SK-N-DZ (cell line): ENCODE measurements at regions not wholly inside any gene's neighbourhood (a gene's known extent, or its start where the extent isn't known, plus 50 kb on each side); places are given as distances from the start of the nearest gene placed in this dataset.

Experiments
- DNase-seq: peaks from one replicate; pipeline ENCODE4 v3.0.0-alpha.2; 2015; ENCODE audit warnings: low spot score

DNA sequence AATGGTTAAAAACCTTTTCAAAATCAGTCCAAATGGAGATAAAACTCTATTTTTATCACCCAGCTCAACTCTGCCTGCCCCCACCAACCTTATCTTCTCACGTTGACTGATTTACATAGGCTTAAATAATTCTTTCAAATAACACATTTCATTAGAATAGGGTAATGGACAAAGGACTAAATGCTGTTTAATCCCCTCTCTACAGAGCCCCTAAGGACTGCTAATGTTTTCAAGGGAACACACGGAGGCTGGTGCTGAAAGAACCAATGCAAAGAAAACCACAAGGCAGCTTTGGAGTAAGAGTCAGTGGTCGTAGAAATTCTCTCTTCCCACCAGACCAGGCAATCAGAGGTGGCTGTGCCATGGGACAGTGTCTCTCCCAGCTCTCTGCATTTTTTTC is 445.7 kb upstream of the MAF start:
- no peak for DNase-seq

GRCh38 chr16:80045861-80046260 is 445.3 kb upstream of the MAF start:
- no peak for DNase-seq

DNA sequence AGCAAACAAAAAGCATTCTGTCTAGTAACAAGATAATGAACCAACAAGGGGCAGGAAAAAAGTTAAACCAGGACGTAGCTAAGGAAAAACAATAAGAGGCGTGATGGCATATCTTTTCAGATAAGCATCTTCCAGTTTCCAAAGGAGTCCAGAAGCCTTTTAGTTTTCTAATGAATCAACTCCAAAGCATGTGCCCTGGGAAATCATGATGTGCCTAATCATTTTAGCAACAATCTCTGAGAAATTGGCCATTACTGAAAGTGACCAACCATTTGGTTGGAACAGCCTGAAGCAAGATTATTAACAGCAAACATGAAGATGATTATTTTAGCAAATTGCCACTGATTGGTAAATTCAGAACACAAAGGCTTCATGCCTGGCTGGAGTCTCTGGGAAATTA is 440.9 kb upstream of the MAF start:
- peak; percentile 48 for DNase-seq

GRCh38 chr16:80040814-80041213 is 440.3 kb upstream of the MAF start:
- no peak for DNase-seq

- DNase-seq, result no peak
These were observed 439.9 kb upstream of the MAF start for GRCh38 chr16:80040413-80040812.

DNA sequence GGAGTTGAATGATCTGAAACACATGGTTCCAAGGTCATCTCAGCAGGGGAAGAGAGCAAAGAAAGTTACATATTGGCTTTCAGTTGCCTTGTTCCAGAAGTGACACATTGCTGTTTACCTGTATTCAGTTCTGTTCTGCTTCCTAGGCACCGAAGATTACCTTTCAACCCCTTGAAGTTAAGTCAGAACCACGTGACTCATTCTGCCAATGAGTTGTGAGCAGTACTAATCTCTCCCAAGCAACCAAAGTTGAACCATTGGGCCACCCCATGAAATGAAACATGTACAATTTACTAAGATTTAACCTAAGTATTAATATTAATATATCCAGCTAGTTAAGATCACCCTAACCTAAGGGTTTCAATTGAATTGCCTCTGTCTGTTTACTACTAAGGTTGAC is 439.2 kb upstream of the MAF start:
- DNase-seq, result no peak

- DNase-seq, result no peak
These were observed 438.0 kb upstream of the MAF start for GRCh38 chr16:80038566-80038965.

- DNase-seq, result no peak
These were observed 434.6 kb upstream of the MAF start for GRCh38 chr16:80034948-80035663.

- no peak for DNase-seq
These were observed 433.9 kb upstream of the MAF start for GRCh38 chr16:80034469-80034826.

- no peak for DNase-seq
These were observed 433.4 kb upstream of the MAF start for GRCh38 chr16:80033783-80034468.

DNA sequence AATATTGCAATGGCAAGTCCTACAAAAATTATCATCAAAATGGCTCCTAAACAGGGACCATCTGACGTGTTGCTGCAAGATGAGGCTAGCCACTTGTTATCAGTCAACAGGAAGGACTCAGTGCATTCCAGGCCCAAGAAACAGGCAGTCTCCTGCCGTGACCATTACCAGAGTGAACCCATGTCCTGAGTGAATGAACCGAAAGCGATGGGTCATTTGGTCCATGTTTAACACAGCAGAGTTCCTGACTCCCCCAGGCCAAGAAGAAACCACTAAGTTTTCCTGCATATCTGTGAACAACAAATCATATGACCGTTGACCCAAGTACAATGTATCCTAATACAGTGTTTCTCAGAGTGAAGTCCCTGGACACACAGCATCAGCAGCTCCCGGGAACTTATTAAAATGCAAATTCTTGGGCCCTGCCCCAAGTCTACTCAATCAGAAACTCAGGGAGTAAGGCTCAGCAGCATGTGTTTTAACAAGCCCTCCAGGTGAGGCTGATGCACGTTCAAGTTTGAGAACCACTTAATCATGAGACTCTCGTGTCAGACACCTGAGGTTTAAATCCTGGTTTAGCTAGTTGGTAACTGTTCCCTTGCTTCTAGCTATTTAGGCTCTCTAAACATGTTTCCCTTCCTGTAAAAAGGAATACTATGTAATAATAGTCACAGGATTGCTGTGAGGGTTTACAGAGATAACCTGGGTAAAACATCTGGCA is 429.4 kb upstream of the MAF start:
- no peak for DNase-seq

DNA sequence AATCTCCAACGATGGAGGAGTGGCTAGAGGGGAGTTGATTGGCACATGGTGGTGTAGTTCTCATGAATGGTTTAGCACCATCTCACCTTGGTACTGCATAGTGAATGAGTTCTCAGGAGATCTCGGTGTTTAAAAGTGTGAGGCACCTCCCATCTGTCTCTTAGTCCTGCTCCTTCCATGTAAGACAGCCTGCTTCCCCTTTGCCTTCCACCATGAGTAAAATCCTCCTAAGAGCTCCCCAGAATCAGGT is 428.8 kb upstream of the MAF start:
- no peak for DNase-seq

DNA sequence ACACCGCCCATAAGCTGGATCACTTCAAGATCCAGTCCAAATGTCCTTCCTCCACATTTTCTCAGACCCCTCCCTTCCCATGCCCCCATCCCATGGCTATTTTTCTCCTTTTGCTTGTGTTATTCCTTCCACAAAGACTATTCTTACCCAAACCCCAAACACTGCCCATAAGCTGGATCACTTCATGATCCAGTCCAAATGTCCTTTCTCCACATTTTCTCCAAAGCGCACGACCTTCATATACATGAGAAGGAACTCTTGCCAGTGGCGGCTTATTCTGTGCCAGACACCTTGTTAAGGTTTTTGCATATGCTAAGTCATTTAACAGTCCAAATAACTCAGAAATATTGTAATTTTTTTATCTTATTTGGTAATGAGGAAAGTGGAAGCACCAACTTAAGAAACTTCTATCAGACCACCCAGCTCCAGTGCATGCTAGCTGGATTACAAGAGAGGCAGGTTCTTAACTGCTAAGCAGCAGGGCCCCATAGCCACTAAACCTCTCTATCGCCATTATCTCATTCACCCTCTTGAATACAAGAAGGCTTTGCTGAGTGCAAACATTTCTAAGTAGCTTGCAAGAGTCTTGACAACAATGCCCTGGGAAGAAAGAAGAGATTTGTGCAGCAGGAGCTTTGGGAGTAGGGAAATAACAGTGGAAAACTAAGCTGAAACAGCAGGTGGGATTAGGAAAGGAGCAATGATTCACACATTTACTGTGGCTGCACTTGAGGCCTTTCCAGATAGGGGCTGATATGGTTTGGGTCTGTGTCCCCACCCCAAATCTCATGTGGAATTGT is 428.2 kb upstream of the MAF start:
- DNase-seq, result no peak

- DNase-seq, result peak; percentile 21
These were observed 426.7 kb upstream of the MAF start for GRCh38 chr16:80027007-80027965.

- DNase-seq, result no peak
These were observed 424.7 kb upstream of the MAF start for GRCh38 chr16:80025236-80025635.

DNA sequence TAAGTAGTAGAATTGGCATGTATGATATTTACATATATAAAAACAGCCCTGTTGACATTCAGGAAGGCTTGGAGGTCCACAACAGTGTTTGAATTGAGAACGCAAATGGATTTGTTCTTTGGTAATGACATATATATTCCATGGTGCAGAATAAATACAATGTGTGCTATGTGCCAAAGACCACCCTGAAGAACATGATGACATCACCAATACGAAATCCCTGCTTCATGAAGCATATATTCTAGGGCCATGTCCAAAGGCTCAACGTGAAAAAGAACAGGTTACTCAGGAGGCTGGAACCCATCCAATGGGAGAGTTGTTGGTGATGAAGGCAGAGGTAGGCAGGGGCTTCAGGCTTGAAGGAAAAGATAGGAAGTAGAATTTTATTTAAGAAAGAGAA is 423.9 kb upstream of the MAF start:
- no peak for DNase-seq

DNA sequence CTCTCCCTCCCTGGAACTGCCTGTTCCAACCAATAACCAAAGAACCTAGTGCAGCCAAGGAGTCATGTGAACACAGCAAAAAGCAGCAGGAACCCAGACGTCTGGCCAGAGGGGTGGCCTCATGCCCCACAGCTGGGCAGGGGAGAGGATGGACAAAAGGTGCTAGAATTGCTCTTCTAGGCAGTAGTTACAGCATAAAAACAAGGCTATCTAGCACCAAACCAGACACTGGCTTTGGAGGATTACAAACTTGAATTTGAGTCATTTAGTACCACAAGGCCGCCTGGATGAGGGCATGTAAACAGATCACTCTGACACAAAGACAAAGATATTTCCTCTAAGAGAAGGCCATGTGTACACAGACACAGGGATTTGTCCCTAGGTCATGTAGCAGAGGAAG is 423.3 kb upstream of the MAF start:
- no peak for DNase-seq

DNA sequence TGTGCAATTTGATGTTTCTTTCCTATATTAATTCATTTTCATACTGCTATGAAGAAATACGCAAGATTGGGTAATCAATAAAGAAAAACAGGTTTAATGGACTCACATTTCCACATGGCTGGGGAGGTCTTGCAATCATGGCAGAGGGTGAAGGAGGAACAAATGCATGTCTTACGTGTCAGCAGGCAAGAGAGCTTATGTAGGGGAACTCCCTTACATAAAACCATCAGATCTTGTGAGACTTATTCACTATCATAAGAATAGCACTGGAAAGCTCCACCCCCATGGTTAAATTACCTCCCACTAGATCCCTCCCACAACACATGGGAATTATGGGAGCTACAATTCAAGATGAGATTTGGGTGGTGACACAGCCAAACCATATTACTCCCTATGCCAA is 418.9 kb upstream of the MAF start:
- no peak for DNase-seq

DNA sequence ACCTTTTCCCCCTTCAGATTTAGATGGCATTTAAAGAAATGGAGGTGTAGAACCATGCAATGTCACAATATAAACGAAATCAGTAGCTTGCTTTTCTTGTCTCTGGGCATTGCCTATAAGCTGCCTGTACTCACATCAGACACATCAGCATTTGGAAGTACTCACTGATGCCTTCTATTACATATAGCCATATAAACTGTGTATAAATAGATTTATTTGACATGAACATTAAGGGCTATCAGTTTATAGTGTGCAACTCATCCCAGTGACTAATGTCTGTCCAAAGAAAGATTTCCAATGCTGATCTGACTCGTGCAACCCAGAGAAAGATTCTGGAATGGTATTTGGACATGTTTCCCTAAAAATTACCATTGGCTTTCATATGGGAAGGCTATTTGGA is 417.9 kb upstream of the MAF start:
- no peak for DNase-seq

DNA sequence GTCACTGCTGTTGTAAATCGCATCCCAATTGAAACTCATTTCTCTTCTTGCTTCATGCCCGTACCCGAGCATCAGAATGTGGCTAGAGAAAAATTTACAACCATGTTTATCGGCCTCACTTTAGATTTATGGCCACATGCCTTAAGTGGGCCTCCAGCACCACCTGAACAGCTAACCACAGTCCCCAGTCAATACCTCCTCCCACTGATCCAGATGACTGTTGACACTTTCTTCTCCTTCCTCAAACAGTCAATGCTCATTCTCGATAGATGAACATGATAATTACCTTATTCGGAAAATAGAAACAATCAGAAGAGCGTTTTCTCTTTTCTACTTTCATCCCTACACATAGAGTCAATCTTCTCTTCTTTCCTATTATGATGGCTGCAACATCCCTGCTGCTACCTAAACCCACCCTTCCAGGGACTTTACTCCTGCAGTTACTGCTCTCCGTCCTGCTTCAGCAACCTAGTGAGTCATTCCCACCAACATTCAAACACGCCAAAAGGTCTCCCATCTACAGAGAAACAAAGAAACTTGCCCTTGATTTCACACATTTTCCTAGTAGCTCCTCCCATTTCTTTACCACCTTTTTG is 416.3 kb upstream of the MAF start:
- DNase-seq, result no peak

- no peak for DNase-seq
These were observed 415.0 kb upstream of the MAF start for GRCh38 chr16:80015566-80015965.
